Hepatocyte (in vitro differentiated cells): ENCODE measurements at regions not wholly inside any gene's neighbourhood (a gene's known extent, or its start where the extent isn't known, plus 50 kb on each side); places are given as distances from the start of the nearest gene placed in this dataset.

Experiments used
- DNase-seq: peaks from one replicate; pipeline ENCODE4 v3.0.0-alpha.2; 2016; ENCODE audit warnings: low spot score
- H2AFZ ChIP-seq: fragments of 200-600 bp; sonication (generic); 2 replicates; pipeline ENCODE4 v1.6.0; 2016; ENCODE audit warnings: antibody characterized with exemption, mild to moderate bottlenecking
- H3K27ac ChIP-seq: fragments of 200-600 bp; sonication (generic); 2 replicates; pipeline ENCODE4 v1.5.1; 2016; ENCODE audit warnings: mild to moderate bottlenecking
- H3K27me3 ChIP-seq: fragments of 200-600 bp; sonication (generic); 2 replicates; pipeline ENCODE4 v1.6.1; 2016
- H3K36me3 ChIP-seq: fragments of 200-600 bp; sonication (generic); replicated peaks from 2 replicates; pipeline ENCODE4 v1.5.1; 2016; ENCODE audit warnings: low read depth; ENCODE audit not compliant: insufficient read depth
- H3K4me1 ChIP-seq: fragments of 200-600 bp; sonication (generic); 2 replicates; pipeline ENCODE4 v1.5.1; 2016; ENCODE audit warnings: mild to moderate bottlenecking, moderate library complexity; ENCODE audit not compliant: insufficient read depth
- H3K4me2 ChIP-seq: fragments of 200-600 bp; sonication (generic); 2 replicates; pipeline ENCODE4 v1.6.0; 2016
- H3K4me3 ChIP-seq: fragments of 200-600 bp; sonication (generic); 2 replicates; pipeline ENCODE4 v1.5.1; 2016; ENCODE audit warnings: mild to moderate bottlenecking
- H3K79me2 ChIP-seq: fragments of 200-600 bp; sonication (generic); 2 replicates; pipeline ENCODE4 v1.6.0; 2017; ENCODE audit warnings: mild to moderate bottlenecking
- H3K9me2 ChIP-seq: fragments of 200-600 bp; sonication (generic); replicated peaks from 2 replicates; pipeline ENCODE4 v1.6.0; 2017; ENCODE audit warnings: mild to moderate bottlenecking; ENCODE audit not compliant: insufficient read depth
- H3K9me3 ChIP-seq: fragments of 200-600 bp; sonication (generic); 2 replicates; pipeline ENCODE4 v1.5.1; 2016; ENCODE audit warnings: low read depth, mild to moderate bottlenecking
- H4K20me1 ChIP-seq: fragments of 200-600 bp; sonication (generic); 2 replicates; pipeline ENCODE4 v1.6.0; 2016; ENCODE audit warnings: mild to moderate bottlenecking; ENCODE audit not compliant: insufficient read depth, poor library complexity, severe bottlenecking
- EZH2 ChIP-seq: fragments of 200-600 bp; sonication (generic); IDR thresholded peaks from 2 replicates; pipeline ENCODE4 v1.6.1; 2016; ENCODE audit warnings: antibody characterized with exemption, mild to moderate bottlenecking, borderline replicate concordance
- EZH2phosphoT487 ChIP-seq: fragments of 200-600 bp; sonication (generic); IDR thresholded peaks from one replicate; pipeline ENCODE4 v1.6.1; 2018; ENCODE audit warnings: antibody characterized with exemption, mild to moderate bottlenecking, low read depth, moderate library complexity; ENCODE audit not compliant: unreplicated experiment, severe bottlenecking
- WGBS: methylation state at CpG from one replicate; pipeline ENCODE4 v1.1.6; 2016; ENCODE audit warnings: low lambda C conversion rate; ENCODE audit errors: missing lambda C conversion rate; 5-methylcytosine and 5-hydroxymethylcytosine counted together
- TF ChIP-seq, protein P1 (sequence below): fragments of 200-600 bp; sonication (generic); IDR thresholded peaks from 2 replicates; pipeline ENCODE4 v1.5.1; 2016; ENCODE audit warnings: antibody characterized with exemption, mild to moderate bottlenecking; ENCODE audit not compliant: poor library complexity

DNA sequence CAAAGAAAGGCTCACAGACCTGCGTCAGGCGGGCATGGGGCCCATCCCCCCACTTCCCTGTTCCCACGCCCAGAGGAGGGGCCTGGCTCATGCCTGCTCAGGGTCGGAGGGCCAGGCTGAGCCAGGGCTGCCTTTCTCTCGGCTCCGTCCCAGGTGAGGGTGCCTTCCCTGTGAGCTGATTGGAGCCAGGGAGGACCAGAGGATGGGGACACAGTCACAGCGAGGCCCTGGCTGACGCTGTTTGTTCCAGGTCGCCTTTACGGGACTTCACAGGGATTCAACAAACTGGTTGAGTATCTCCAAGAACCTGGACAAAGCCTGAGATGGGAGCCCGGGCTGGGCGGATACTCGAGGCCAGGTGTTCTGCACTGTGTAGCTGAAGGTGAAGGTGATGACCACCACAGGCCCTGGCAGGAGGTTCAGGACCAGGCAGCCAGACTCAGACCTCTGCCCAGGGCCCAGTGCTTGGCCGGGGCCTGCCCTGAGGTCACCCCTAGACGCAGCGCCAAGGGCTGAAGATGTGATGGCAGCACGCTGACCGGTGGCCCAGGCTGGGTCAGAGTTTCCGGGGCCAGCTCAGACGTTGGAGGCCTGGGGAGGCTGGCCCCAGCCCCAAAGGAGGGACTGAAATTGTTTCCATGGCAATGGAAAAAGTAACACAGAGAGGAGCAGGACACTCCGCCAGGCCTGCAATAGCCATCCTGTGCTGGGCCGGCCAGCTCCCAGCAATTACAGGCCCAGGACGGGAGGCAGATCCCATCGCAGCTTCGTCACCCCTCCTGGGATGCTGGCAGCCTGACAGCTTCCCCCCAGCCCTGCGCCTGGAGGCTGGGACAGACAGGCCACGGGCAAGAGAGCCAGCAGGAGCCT, 65.3 kb upstream of the ADAMTS2 start:
- Histone ChIP-seq H4K20me1 (no peaks in the 10 kb centered on the region), H3K9me2 (no peaks in the 10 kb centered on the region), H3K36me3 (no peaks in the 10 kb centered on the region), H3K4me2 (no peak overlapping the region), H3K79me2 (no peaks in the 10 kb centered on the region), H3K27me3 (no peaks in the 10 kb centered on the region), H3K9me3 (no peaks in the 10 kb centered on the region), H2AFZ (no peak overlapping the region), H3K4me1 (peaks cover 18% of the 10 kb centered on the region), H3K4me3 (no peak overlapping the region), H3K27ac (no peak overlapping the region)
- 91% methylated on average over 25 of the region's 27 CpGs for WGBS
- peak; percentile 2 for DNase-seq
- TF ChIP-seq EZH2phosphoT487 (no peak), EZH2 (no peak)
- TF ChIP-seq, protein P1, sequence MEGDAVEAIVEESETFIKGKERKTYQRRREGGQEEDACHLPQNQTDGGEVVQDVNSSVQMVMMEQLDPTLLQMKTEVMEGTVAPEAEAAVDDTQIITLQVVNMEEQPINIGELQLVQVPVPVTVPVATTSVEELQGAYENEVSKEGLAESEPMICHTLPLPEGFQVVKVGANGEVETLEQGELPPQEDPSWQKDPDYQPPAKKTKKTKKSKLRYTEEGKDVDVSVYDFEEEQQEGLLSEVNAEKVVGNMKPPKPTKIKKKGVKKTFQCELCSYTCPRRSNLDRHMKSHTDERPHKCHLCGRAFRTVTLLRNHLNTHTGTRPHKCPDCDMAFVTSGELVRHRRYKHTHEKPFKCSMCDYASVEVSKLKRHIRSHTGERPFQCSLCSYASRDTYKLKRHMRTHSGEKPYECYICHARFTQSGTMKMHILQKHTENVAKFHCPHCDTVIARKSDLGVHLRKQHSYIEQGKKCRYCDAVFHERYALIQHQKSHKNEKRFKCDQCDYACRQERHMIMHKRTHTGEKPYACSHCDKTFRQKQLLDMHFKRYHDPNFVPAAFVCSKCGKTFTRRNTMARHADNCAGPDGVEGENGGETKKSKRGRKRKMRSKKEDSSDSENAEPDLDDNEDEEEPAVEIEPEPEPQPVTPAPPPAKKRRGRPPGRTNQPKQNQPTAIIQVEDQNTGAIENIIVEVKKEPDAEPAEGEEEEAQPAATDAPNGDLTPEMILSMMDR, result no peak

DNA sequence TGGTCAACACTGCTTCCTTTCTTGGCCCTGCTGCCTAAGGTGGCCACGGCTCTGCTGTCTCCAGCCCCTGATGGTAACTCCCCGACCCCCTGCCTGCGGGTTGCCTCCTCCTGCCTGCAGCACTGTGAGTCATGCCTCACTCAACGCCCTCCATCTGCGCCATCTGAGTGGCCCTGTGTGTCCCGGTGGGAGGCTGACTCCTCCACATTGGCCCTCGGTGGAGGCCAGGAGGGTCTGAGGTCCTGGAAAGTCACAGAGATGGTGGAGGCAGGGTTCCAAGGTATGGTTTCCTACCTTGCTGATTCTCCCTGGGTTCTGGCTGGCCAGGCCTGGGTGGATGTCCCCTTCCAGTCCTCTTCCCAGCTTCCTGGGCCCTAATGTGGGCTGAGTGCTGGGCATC, 64.5 kb upstream of the ADAMTS2 start:
- Histone ChIP-seq H4K20me1 (no peaks in the 10 kb centered on the region), H3K4me2 (no peak overlapping the region), H3K9me2 (no peaks in the 10 kb centered on the region), H3K9me3 (no peaks in the 10 kb centered on the region), H2AFZ (no peak overlapping the region), H3K27ac (no peak overlapping the region), H3K4me1 (peaks cover 18% of the 10 kb centered on the region), H3K36me3 (no peaks in the 10 kb centered on the region), H3K79me2 (no peaks in the 10 kb centered on the region), H3K4me3 (no peak overlapping the region), H3K27me3 (no peaks in the 10 kb centered on the region)
- TF ChIP-seq EZH2phosphoT487, result no peak
- TF ChIP-seq, protein P1, result no peak
- no peak for TF ChIP-seq EZH2
- 93% methylated on average over 7 of the region's 7 CpGs for WGBS
- DNase-seq, result no peak

DNA sequence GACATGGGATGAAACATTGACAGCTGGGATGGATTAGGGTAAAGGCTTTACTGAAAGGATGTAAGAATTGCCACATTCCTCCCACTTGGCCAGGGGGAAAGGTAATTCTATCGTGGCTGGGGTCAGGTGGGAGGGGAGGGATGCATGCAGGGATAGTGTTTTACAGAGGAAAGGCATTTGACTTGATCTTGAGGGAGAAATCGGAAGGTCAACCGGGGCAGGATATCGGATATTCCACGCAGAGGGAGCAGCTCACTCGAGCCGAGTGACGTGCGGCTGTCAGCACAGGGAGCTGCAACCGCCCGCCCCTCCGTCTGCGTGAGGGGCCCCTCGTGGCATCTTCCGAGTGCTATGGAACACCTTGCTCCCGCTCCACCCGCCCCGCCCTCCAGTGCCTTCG, 63.4 kb upstream of the ADAMTS2 start:
- WGBS, result 85% methylated on average over 19 of the region's 19 CpGs
- no peak for DNase-seq
- H3K9me2 ChIP-seq, result no peaks in the 10 kb centered on the region
- no peaks in the 10 kb centered on the region for H4K20me1 ChIP-seq
- H3K79me2 ChIP-seq, result no peaks in the 10 kb centered on the region
- no peak overlapping the region for H2AFZ ChIP-seq
- peaks cover 18% of the 10 kb centered on the region for H3K4me1 ChIP-seq
- no peaks in the 10 kb centered on the region for H3K27me3 ChIP-seq
- H3K4me2 ChIP-seq, result no peak overlapping the region
- H3K36me3 ChIP-seq, result no peaks in the 10 kb centered on the region
- no peak for TF ChIP-seq EZH2phosphoT487
- TF ChIP-seq, protein P1, result no peak
- TF ChIP-seq EZH2, result no peak
- H3K9me3 ChIP-seq, result no peaks in the 10 kb centered on the region
- H3K4me3 ChIP-seq, result no peak overlapping the region
- no peak overlapping the region for H3K27ac ChIP-seq
